GM18520 (cell line): ENCODE measurements at regions not wholly inside any gene's neighbourhood (a gene's known extent, or its start where the extent isn't known, plus 50 kb on each side); places are given as distances from the start of the nearest gene placed in this dataset.
"Not testable (repeated sequence)": the region's sequence is repeated elsewhere in the genome, so short reads cannot be mapped to it uniquely, and the experiment has no call there.

Experiments used
- ATAC-seq: cut with Tn5 transposase; IDR thresholded peaks from one replicate; pipeline ENCODE4 v1.9.1; 2021; ENCODE audit not compliant: unreplicated experiment

DNA sequence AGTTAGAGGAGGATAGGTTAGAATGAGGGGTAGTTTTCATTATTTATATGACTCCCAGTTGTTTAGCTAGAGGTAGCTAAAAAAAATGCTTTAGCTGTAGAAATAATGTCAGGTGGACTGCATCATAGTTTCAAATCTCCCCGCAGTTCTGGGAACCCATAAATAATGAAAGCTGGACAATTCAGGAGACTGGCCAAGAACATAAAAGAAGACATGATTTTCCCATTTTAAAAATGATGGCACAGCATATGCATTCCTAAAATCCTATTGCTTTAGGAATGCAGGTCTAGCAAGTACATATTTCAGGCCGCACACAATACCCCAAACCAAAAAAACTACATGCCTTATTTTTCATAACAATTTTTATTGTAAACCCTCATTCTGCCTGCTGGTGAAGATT, 143.3 kb downstream of the CTH start:
- no peak for ATAC-seq

- no peak for ATAC-seq
Measured at GRCh38 chr1:70556541-70556940, 145.5 kb downstream of the CTH start.

DNA sequence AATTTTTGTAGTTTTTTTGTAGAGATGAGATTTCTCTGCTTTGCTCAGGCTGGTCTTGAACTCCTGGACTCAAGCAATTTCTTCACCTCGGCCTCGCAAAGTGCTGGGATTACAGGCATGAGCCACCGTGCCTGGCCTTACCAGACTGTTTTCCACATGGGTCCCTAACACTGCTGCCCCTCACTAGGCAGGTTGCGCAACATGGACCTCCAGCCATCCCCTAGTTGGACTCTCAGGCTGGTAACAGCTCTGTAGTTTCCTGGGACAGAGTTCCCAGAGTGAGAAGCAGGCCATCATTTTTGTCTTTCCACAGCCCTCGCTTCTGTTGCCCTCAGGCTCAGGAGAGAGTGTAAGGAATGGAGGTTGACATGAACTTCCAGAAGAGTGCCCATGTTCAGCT, 156.1 kb downstream of the CTH start:
- no peak for ATAC-seq

GRCh38 chr1:70571191-70571590, 160.1 kb downstream of the CTH start:
- ATAC-seq: no peak

- no peak for ATAC-seq
Measured at GRCh38 chr1:70573317-70573843, 162.3 kb downstream of the CTH start.

GRCh38 chr1:70581661-70582060, 170.6 kb downstream of the CTH start:
- ATAC-seq: no peak

DNA sequence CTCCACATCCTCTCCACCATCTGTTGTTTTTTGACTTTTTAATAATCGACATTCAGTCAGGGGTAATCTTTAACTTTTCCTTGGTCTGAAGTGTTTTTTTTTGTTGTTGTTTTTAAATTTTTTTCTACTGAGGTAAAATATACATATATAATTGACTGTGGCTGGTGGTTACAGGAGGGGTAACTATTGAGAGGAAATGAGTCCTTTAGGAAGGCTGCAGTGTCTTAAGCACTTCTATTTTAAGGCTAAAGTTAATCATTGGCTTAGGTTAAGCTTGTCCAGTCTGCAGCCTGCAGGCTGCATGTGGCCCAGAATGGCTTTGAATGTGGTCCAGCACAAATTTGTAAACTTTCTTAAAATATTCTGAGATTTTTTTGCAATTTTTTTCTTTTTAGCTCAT, 172.5 kb downstream of the CTH start:
- ATAC-seq: no peak

- no peak for ATAC-seq
Measured at GRCh38 chr1:70586046-70586445, 175.0 kb downstream of the CTH start.

GRCh38 chr1:70587872-70588366, 176.9 kb downstream of the CTH start:
- no peak for ATAC-seq

DNA sequence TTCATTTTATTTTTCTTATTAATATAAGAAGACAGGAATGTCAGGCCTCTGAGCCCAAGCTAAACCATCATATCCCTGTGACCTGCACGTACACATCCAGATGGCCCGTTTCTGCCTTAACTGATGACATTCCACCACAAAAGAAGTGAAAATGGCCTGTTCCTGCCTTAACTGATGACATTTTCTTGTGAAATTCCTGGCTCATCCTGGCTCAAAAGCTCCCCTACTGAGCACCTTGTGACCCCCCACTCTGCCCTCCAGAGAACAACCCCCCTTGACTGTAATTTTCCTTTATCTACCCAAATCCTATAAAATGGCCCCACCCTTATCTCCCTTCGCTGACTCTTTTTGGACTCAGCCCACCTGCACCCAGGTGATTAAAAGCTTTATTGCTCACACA, 182.5 kb downstream of the CTH start:
- not testable (repeated sequence) for ATAC-seq

GRCh38 chr1:70608815-70609214, 197.7 kb downstream of the CTH start:
- ATAC-seq: no peak

DNA sequence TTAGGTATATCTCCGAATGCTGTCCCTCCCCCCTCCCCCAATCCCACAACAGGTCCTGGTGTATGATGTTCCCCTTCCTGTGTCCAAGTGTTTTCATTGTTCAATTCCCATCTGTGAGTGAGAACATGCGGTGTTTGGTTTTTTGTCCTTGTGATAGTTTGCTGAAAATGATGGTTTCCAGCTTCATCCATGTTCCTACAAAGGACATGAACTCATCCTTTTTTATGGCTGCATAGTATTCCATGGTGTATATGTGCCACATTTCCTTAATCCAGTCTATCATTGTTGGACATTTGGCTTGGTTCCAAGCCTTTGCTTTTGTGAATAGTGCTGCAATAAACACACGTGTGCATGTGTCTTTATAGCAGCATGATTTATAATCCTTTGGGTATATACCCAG, 199.1 kb downstream of the CTH start:
- not testable (repeated sequence) for ATAC-seq

GRCh38 chr1:70616946-70617345, 205.9 kb downstream of the CTH start:
- ATAC-seq: no peak

GRCh38 chr1:70617728-70618127, 206.7 kb downstream of the CTH start:
- ATAC-seq: no peak

- no peak for ATAC-seq
Measured at GRCh38 chr1:70627910-70628309, 216.8 kb downstream of the CTH start.

GRCh38 chr1:70628973-70629372, 217.9 kb downstream of the CTH start:
- no peak for ATAC-seq

GRCh38 chr1:70633004-70633403, 221.9 kb downstream of the CTH start:
- no peak for ATAC-seq

DNA sequence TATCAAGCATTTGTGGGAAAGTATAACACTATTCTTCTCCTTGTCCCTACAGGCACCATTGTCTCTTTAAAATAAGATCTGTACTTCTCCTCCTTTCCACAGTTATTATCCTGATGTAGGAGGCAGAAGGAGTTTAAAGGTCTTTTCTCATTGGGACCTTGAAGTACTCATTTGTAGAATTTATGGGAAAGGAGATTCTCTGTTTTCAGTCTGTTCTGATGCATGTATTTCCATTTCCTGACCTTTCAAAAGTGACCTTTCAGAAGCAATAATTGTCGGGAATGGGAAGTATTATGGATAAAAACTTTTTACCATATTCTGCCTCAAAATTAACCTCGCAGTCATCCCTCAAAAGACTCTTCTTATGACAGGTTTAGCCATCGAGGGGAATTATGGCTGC, 224.8 kb downstream of the CTH start:
- ATAC-seq: no peak

DNA sequence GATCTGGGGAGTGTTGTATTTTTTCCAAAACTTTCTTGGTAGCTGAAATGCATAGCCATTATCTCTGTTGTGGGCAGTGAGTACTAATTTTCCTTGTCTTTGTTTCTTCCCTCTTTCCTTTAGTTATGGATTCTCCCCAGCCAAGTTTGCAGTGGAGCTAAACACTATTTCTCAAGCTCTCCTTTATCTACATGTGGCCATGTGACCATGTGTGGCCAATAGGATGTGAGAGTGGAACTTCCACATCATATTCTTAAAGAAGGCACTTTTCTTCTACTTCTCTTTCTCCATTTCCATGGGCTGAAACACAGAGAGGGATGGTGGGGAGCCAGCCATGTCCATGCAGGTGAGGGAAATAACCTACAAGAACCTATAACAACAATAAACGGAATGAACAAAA, 230.8 kb downstream of the CTH start:
- ATAC-seq: no peak

GRCh38 chr1:70656361-70656760, 245.3 kb downstream of the CTH start:
- no peak for ATAC-seq

GRCh38 chr1:70659891-70660290, 248.8 kb downstream of the CTH start:
- ATAC-seq: no peak

- no peak for ATAC-seq
Measured at GRCh38 chr1:70666381-70667140, 255.5 kb downstream of the CTH start.
